ENCODE measurements at regions not wholly inside any gene's neighbourhood (a gene's known extent, or its start where the extent isn't known, plus 50 kb on each side); places are given as distances from the start of the nearest gene placed in this dataset.

DNA sequence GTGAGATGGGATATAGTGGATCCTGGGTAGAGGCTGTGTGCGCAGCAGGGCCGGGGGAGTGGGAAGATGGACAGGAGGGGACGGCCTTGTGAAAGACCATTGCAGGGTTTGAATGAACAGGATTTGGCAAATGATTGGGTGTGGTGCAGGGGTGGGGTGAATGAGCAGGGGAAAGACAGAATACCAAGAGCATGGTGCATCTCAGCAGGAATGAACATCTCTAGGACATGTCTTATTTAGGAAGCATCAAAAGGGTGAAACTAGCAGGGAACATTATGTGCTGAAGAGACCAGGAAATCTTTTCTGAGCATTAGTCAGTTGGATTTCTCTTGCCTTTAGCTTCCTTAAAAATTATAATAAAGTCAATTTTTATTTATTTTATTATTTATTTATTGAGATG lies 60.6 kb upstream of the SLC2A1 start:
- CTCF ChIA-PET (ENCODE audit: low intra/inter-chr PET ratio, low total read pairs) = no interaction called here
- no peak overlapping the region for H3K9ac ChIP-seq (ENCODE audit: insufficient read depth, low read depth, low read length)
- DNase-seq (ENCODE audit: low spot score) (no peak), FAIRE-seq (no peak), ATAC-seq (no peak)
- 99% methylated on average over 3 of the region's 3 CpGs for WGBS (ENCODE audit: low lambda C conversion rate)
- H4K20me1 ChIP-seq (ENCODE audit: insufficient read depth, low read length) = no peaks in the 10 kb centered on the region
- intact Hi-C loops (cut with micrococcal nuclease; ENCODE audit: unreplicated experiment) = no loop called here
- POLR2A ChIA-PET = interaction anchor here (2.3 kb wide), 1 partner anchor 16 kb away, joined by 8 read pairs; no protein-coding TSS in a partner anchor
- no peaks in the 10 kb centered on the region for H3K9me3 ChIP-seq (ENCODE audit: low read length)
- no peak overlapping the region for H3K4me3 ChIP-seq (replicated peaks in 1 of 3; ENCODE audit: insufficient read depth in 1 of 3, low read depth in 2 of 3, low read length in 3 of 3)
- H3K79me2 ChIP-seq (ENCODE audit: insufficient read depth, low read length) = no peaks in the 10 kb centered on the region
- peaks cover 33% of the 10 kb centered on the region for H3K4me1 ChIP-seq (ENCODE audit: insufficient read depth, low read length)
- H3K36me3 ChIP-seq (replicated peaks in 1 of 2; ENCODE audit: control insufficient read depth in 1 of 2, insufficient read depth in 2 of 2, low read length in 2 of 2) = no peaks in the 10 kb centered on the region
- H3K27me3 ChIP-seq (ENCODE audit: control insufficient read depth in 1 of 2, insufficient read depth in 2 of 2, low read length in 2 of 2) = no peaks in the 10 kb centered on the region
- H3K4me2 ChIP-seq (ENCODE audit: low read depth, low read length) = no peak overlapping the region
- no peak overlapping the region for H2AFZ ChIP-seq (ENCODE audit: low read length)
- BruUV-seq (replicated peaks) = no TSS peak
- in situ Hi-C loops (cut with HindIII; ENCODE audit: extremely low pct_ligation_motif_present, low pct_unique_long_range_greater_than_20kb) = no loop called here
- H3K27ac ChIP-seq (ENCODE audit: extremely low read length, insufficient read depth, low read length) = no peak overlapping the region
- TF ChIP-seq YEATS2 (CRISPR knock-in tag; IDR thresholded peaks at IDR 0.05; ENCODE audit: borderline replicate concordance) (no peak), IRF1 (CRISPR knock-in tag; IDR thresholded peaks at IDR 0.05; ENCODE audit: low read depth) (no peak), ZSCAN9 (CRISPR knock-in tag; IDR thresholded peaks at IDR 0.05; ENCODE audit: borderline replicate concordance) (no peak), EED (CRISPR knock-in tag; IDR thresholded peaks at IDR 0.05) (no peak), ZNF83 (CRISPR knock-in tag; IDR thresholded peaks at IDR 0.05; ENCODE audit: borderline replicate concordance) (no peak), SMAD9 (CRISPR knock-in tag; IDR thresholded peaks at IDR 0.05) (no peak)
- TF ChIP-seq, protein P1, sequence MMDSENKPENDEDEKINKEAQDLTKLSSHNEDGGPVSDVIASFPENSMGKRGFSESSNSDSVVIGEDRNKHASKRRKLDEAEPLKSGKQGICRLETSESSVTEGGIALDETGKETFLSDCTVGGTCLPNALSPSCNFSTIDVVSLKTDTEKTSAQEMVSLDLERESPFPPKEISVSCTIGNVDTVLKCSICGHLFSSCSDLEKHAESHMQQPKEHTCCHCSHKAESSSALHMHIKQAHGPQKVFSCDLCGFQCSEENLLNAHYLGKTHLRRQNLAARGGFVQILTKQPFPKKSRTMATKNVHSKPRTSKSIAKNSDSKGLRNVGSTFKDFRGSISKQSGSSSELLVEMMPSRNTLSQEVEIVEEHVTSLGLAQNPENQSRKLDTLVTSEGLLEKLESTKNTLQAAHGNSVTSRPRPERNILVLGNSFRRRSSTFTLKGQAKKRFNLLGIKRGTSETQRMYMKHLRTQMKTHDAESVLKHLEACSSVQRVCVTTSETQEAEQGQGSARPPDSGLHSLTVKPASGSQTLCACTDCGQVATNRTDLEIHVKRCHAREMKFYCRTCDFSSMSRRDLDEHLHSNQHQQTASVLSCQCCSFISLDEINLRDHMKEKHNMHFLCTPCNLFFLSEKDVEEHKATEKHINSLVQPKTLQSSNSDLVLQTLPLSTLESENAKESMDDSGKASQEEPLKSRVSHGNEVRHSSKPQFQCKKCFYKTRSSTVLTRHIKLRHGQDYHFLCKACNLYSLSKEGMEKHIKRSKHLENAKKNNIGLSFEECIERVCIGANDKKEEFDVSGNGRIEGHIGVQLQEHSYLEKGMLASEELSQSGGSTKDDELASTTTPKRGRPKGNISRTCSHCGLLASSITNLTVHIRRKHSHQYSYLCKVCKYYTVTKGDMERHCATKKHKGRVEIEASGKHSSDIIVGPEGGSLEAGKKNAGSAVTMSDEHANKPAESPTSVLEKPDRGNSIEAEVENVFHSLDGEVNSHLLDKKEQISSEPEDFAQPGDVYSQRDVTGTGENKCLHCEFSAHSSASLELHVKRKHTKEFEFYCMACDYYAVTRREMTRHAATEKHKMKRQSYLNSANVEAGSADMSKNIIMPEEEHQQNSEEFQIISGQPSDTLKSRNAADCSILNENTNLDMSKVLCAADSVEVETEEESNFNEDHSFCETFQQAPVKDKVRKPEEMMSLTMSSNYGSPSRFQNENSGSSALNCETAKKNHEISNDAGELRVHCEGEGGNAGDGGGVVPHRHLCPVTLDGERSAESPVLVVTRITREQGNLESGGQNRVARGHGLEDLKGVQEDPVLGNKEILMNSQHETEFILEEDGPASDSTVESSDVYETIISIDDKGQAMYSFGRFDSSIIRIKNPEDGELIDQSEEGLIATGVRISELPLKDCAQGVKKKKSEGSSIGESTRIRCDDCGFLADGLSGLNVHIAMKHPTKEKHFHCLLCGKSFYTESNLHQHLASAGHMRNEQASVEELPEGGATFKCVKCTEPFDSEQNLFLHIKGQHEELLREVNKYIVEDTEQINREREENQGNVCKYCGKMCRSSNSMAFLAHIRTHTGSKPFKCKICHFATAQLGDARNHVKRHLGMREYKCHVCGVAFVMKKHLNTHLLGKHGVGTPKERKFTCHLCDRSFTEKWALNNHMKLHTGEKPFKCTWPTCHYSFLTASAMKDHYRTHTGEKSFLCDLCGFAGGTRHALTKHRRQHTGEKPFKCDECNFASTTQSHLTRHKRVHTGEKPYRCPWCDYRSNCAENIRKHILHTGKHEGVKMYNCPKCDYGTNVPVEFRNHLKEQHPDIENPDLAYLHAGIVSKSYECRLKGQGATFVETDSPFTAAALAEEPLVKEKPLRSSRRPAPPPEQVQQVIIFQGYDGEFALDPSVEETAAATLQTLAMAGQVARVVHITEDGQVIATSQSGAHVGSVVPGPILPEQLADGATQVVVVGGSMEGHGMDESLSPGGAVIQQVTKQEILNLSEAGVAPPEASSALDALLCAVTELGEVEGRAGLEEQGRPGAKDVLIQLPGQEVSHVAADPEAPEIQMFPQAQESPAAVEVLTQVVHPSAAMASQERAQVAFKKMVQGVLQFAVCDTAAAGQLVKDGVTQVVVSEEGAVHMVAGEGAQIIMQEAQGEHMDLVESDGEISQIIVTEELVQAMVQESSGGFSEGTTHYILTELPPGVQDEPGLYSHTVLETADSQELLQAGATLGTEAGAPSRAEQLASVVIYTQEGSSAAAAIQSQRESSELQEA (CRISPR knock-in tag; IDR thresholded peaks at IDR 0.05; ENCODE audit: not compliant biosample characterization) = no peak
- TF ChIP-seq, protein P2, sequence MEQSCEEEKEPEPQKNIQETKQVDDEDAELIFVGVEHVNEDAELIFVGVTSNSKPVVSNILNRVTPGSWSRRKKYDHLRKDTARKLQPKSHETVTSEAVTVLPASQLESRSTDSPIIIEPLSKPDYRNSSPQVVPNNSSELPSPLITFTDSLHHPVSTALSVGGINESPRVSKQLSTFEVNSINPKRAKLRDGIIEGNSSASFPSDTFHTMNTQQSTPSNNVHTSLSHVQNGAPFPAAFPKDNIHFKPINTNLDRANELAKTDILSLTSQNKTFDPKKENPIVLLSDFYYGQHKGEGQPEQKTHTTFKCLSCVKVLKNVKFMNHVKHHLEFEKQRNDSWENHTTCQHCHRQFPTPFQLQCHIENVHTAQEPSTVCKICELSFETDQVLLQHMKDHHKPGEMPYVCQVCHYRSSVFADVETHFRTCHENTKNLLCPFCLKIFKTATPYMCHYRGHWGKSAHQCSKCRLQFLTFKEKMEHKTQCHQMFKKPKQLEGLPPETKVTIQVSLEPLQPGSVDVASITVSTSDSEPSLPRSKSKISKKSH (CRISPR knock-in tag; IDR thresholded peaks at IDR 0.05; ENCODE audit: borderline replicate concordance) = no peak
- TF ChIP-seq, protein P3, sequence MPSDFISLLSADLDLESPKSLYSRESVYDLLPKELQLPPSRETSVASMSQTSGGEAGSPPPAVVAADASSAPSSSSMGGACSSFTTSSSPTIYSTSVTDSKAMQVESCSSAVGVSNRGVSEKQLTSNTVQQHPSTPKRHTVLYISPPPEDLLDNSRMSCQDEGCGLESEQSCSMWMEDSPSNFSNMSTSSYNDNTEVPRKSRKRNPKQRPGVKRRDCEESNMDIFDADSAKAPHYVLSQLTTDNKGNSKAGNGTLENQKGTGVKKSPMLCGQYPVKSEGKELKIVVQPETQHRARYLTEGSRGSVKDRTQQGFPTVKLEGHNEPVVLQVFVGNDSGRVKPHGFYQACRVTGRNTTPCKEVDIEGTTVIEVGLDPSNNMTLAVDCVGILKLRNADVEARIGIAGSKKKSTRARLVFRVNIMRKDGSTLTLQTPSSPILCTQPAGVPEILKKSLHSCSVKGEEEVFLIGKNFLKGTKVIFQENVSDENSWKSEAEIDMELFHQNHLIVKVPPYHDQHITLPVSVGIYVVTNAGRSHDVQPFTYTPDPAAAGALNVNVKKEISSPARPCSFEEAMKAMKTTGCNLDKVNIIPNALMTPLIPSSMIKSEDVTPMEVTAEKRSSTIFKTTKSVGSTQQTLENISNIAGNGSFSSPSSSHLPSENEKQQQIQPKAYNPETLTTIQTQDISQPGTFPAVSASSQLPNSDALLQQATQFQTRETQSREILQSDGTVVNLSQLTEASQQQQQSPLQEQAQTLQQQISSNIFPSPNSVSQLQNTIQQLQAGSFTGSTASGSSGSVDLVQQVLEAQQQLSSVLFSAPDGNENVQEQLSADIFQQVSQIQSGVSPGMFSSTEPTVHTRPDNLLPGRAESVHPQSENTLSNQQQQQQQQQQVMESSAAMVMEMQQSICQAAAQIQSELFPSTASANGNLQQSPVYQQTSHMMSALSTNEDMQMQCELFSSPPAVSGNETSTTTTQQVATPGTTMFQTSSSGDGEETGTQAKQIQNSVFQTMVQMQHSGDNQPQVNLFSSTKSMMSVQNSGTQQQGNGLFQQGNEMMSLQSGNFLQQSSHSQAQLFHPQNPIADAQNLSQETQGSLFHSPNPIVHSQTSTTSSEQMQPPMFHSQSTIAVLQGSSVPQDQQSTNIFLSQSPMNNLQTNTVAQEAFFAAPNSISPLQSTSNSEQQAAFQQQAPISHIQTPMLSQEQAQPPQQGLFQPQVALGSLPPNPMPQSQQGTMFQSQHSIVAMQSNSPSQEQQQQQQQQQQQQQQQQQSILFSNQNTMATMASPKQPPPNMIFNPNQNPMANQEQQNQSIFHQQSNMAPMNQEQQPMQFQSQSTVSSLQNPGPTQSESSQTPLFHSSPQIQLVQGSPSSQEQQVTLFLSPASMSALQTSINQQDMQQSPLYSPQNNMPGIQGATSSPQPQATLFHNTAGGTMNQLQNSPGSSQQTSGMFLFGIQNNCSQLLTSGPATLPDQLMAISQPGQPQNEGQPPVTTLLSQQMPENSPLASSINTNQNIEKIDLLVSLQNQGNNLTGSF (CRISPR knock-in tag; IDR thresholded peaks at IDR 0.05) = no peak

Measured in HepG2 (cell line).